Panc1 (cell line): ENCODE measurements at regions not wholly inside any gene's neighbourhood (a gene's known extent, or its start where the extent isn't known, plus 50 kb on each side); places are given as distances from the start of the nearest gene placed in this dataset.

Experiments
- ATAC-seq: fragments of 200-7000 bp; cut with Tn5 transposase; 2 replicates; pipeline ENCODE4 v1.9.1; 2020; ENCODE audit warnings: mild to moderate bottlenecking, moderate library complexity
- BruUV-seq: library from RNA; stranded (reverse); fragments of 400-500 nt; replicated peaks from 2 replicates; lab custom pipeline; 2021; lab: Mats Ljungman, UMichigan
- CTCF ChIA-PET: fragments of 300-600 bp; sonication (Branson Sonifier 250); formaldehyde crosslinking; loops from one replicate; lab custom pipeline; 2022; ENCODE audit warnings: antibody characterized with exemption; lab: Charles Lee
- POLR2A ChIA-PET: fragments of 300-600 bp; sonication (Branson Sonifier 250); formaldehyde crosslinking; loops from one replicate; lab custom pipeline; 2022; ENCODE audit warnings: antibody characterized with exemption; lab: Charles Lee
- DNase-seq: peaks from one replicate; pipeline ENCODE4 v3.0.0-alpha.2; 2010; ENCODE audit warnings: low read depth, low spot score
- H3K27ac ChIP-seq: 2 replicates; pipeline ENCODE4 v1.5.1; 2011; ENCODE audit warnings: mild to moderate bottlenecking, low read length, inconsistent platforms
- H3K27me3 ChIP-seq: fragments of 200-500 bp; sonication (Bioruptor generic); 2 replicates; pipeline ENCODE4 v1.6.0; 2014; ENCODE audit warnings: low read length, inconsistent platforms; ENCODE audit not compliant: control insufficient read depth, insufficient read depth
- H3K36me3 ChIP-seq: fragments of 200-500 bp; sonication (Bioruptor generic); 2 replicates; pipeline ENCODE4 v1.5.1; 2014; ENCODE audit warnings: inconsistent platforms, mild to moderate bottlenecking, low read length, moderate library complexity; ENCODE audit not compliant: control insufficient read depth, insufficient read depth
- H3K4me1 ChIP-seq: 2 replicates; pipeline ENCODE4 v1.5.1; 2011; ENCODE audit warnings: inconsistent platforms, mild to moderate bottlenecking, low read length, moderate library complexity; ENCODE audit not compliant: control insufficient read depth, insufficient read depth
- H3K4me3 ChIP-seq, 2 experiments: 2 replicates each; pipeline ENCODE4 v1.5.1; 2011 to 2012; ENCODE audit warnings: low read depth in 2 of 2, low read length in 2 of 2, mild to moderate bottlenecking in 2 of 2, inconsistent platforms in 1 of 2, moderate library complexity in 1 of 2
- H3K9me3 ChIP-seq: fragments of 200-500 bp; sonication (Bioruptor generic); 2 replicates; pipeline ENCODE4 v1.5.1; 2014; ENCODE audit warnings: low read depth, mild to moderate bottlenecking, inconsistent platforms, low read length, moderate library complexity; ENCODE audit not compliant: control insufficient read depth, insufficient read depth
- POLR2AphosphoS5 ChIP-seq: IDR thresholded peaks from 2 replicates; pipeline ENCODE4 v1.6.1; 2012; ENCODE audit warnings: mild to moderate bottlenecking, low read depth, low read length, moderate library complexity
- SIN3A ChIP-seq: IDR thresholded peaks from 2 replicates; pipeline ENCODE4 v1.6.1; 2012; ENCODE audit warnings: low read depth, mild to moderate bottlenecking, low read length, moderate library complexity, borderline replicate concordance; ENCODE audit not compliant: insufficient read depth
- TCF7L2 ChIP-seq: IDR thresholded peaks from 2 replicates; pipeline ENCODE4 v1.6.1; 2011; ENCODE audit warnings: mild to moderate bottlenecking, low read depth, low read length, inconsistent platforms
- in situ Hi-C: cut with HindIII; loops from 2 replicates; pipeline ENCODE4 v1.10.0; 2016; ENCODE audit warnings: low sequenced_read_pairs, low pct_unique_long_range_greater_than_20kb
- intact Hi-C: fragments of 100-400 bp; cut with micrococcal nuclease; formaldehyde crosslinking; loops from one replicate; pipeline ENCODE4 v1.10.0; 2022; ENCODE audit not compliant: unreplicated experiment
- TF ChIP-seq, protein P1 (sequence below), 2 experiments: IDR thresholded peaks; 2 replicates each; pipeline ENCODE4 v1.6.1; 2011 to 2012; ENCODE audit warnings: low read depth in 2 of 2, control low read depth in 1 of 2, low read length in 1 of 2, mild to moderate bottlenecking in 1 of 2, moderate library complexity in 1 of 2; ENCODE audit not compliant: insufficient read depth in 1 of 2
- TF ChIP-seq, protein P2 (sequence below): fragments of 450-650 bp; IDR thresholded peaks from 2 replicates; pipeline ENCODE4 v1.5.1; 2017; ENCODE audit warnings: mild to moderate bottlenecking

DNA sequence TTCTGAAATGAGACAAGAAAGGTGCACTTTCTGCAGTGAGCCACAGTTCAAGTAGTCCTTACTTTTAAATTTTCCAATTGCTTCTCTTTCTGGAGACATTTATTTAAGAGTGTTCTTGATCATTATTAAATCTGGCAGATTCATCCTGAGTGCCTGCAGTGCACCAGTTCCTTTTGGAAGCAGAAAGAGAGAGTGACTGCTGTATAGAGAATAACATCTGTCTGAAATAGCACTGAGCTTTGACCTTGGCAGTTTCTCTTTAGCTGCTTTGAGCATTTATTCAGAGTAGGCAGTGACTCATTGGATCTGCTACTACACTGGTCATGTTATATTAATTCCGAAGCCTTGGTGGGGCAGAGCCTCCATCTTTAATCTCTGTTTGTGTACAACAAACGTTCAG, 1373.7 kb downstream of the PCDH9 start:
- DNase-seq (no peak), ATAC-seq (no peak)
- no peaks in the 10 kb centered on the region for H3K9me3 ChIP-seq
- H3K4me1 ChIP-seq = no peaks in the 10 kb centered on the region
- H3K27ac ChIP-seq = no peak overlapping the region
- ChIA-PET CTCF (no interaction called here), POLR2A (no interaction called here)
- H3K27me3 ChIP-seq = no peaks in the 10 kb centered on the region
- TF ChIP-seq, protein P1, sequence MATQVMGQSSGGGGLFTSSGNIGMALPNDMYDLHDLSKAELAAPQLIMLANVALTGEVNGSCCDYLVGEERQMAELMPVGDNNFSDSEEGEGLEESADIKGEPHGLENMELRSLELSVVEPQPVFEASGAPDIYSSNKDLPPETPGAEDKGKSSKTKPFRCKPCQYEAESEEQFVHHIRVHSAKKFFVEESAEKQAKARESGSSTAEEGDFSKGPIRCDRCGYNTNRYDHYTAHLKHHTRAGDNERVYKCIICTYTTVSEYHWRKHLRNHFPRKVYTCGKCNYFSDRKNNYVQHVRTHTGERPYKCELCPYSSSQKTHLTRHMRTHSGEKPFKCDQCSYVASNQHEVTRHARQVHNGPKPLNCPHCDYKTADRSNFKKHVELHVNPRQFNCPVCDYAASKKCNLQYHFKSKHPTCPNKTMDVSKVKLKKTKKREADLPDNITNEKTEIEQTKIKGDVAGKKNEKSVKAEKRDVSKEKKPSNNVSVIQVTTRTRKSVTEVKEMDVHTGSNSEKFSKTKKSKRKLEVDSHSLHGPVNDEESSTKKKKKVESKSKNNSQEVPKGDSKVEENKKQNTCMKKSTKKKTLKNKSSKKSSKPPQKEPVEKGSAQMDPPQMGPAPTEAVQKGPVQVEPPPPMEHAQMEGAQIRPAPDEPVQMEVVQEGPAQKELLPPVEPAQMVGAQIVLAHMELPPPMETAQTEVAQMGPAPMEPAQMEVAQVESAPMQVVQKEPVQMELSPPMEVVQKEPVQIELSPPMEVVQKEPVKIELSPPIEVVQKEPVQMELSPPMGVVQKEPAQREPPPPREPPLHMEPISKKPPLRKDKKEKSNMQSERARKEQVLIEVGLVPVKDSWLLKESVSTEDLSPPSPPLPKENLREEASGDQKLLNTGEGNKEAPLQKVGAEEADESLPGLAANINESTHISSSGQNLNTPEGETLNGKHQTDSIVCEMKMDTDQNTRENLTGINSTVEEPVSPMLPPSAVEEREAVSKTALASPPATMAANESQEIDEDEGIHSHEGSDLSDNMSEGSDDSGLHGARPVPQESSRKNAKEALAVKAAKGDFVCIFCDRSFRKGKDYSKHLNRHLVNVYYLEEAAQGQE (IDR thresholded peaks at IDR 0.05; ENCODE audit: insufficient read depth in 1 of 2, low read depth in 2 of 2, low read length in 1 of 2) = no peak
- TF ChIP-seq POLR2AphosphoS5 (no peak), SIN3A (no peak), TCF7L2 (no peak)
- TF ChIP-seq, protein P2, sequence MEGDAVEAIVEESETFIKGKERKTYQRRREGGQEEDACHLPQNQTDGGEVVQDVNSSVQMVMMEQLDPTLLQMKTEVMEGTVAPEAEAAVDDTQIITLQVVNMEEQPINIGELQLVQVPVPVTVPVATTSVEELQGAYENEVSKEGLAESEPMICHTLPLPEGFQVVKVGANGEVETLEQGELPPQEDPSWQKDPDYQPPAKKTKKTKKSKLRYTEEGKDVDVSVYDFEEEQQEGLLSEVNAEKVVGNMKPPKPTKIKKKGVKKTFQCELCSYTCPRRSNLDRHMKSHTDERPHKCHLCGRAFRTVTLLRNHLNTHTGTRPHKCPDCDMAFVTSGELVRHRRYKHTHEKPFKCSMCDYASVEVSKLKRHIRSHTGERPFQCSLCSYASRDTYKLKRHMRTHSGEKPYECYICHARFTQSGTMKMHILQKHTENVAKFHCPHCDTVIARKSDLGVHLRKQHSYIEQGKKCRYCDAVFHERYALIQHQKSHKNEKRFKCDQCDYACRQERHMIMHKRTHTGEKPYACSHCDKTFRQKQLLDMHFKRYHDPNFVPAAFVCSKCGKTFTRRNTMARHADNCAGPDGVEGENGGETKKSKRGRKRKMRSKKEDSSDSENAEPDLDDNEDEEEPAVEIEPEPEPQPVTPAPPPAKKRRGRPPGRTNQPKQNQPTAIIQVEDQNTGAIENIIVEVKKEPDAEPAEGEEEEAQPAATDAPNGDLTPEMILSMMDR = no peak
- in situ Hi-C loops (no loop called here), intact Hi-C loops (no loop called here)
- no peaks in the 10 kb centered on the region for H3K36me3 ChIP-seq
- H3K4me3 ChIP-seq = no peak overlapping the region
- no TSS peak for BruUV-seq

DNA sequence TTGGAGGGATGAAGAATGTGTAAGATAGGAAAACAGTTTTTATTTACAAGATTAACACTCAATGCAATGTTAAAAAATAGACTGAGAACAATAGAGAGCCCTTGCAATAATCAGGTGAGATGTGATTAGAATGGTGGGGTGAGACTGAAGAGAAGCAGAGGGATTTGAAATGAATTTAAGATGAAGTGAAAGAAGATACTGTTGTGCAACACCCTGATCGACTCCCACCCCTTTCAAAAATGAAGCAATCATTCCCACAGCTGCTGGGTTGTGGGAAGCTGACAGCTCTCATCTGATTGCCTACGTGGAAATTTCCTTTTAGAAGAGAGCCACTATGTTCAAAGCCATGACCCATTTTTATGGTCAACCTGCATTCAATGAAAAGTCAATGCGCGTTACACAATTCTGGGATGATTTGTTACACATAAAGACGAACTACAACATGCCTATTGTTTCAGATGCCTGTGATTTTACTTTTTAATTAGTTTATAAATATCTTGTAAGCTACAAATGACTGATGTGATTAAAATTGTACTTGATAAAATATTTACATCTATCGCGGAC, 1374.8 kb downstream of the PCDH9 start:
- no peaks in the 10 kb centered on the region for H3K9me3 ChIP-seq
- ChIA-PET POLR2A (no interaction called here), CTCF (no interaction called here)
- no peaks in the 10 kb centered on the region for H3K36me3 ChIP-seq
- no peaks in the 10 kb centered on the region for H3K27me3 ChIP-seq
- ATAC-seq = no peak
- no peaks in the 10 kb centered on the region for H3K4me1 ChIP-seq
- intact Hi-C loops (no loop called here), in situ Hi-C loops (no loop called here)
- TF ChIP-seq, protein P1 (IDR thresholded peaks at IDR 0.05; ENCODE audit: insufficient read depth in 1 of 2, low read depth in 2 of 2, low read length in 1 of 2) = no peak
- TF ChIP-seq, protein P2 = no peak
- no peak for TF ChIP-seq TCF7L2
- no peak for TF ChIP-seq SIN3A
- no peak for TF ChIP-seq POLR2AphosphoS5
- no peak for DNase-seq
- H3K4me3 ChIP-seq = no peak overlapping the region
- BruUV-seq = no TSS peak
- H3K27ac ChIP-seq = no peak overlapping the region
